ENCODE measurements at regions not wholly inside any gene's neighbourhood (a gene's known extent, or its start where the extent isn't known, plus 50 kb on each side); places are given as distances from the start of the nearest gene placed in this dataset.

DNA sequence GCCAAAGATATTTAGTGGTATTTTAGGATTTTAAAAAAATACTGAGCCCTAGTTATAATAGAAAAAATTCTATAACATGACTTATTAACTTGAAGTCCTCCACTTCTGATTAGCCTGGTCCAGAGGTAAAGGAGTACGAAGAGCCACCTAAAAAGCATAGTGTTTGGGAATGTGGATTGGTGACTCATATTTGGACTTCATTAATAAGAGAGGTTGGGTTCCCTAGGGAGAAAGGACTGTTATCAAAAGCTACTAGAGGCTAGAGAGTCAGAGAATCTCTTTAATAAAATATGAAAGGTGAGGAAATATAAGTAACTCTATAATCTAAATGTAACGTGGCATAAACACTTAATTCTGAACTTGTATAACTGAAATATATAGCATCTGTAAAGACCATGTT lies 180.7 kb upstream of the TARS1 start:
- POLR2A ChIA-PET = no interaction called here
- no TSS peak for BruUV-seq (replicated peaks)
- no peak for TF ChIP-seq CTCF (IDR thresholded peaks at IDR 0.05; ENCODE audit: unreplicated experiment)
- H3K36me3 Mint-ChIP-seq (ENCODE audit: insufficient read depth, unreplicated experiment) = no peaks in the 10 kb centered on the region
- peaks cover 19% of the 10 kb centered on the region for H3K9me3 Mint-ChIP-seq (ENCODE audit: unreplicated experiment)
- CTCF ChIA-PET = interaction anchor here (0.9 to 1.3 kb wide), 2 partner anchors 40 to 162 kb away, joined by 3 read pairs; no protein-coding TSS in a partner anchor
- DNase-seq (ENCODE audit: unreplicated experiment) = no peak
- H3K27ac Mint-ChIP-seq (ENCODE audit: low read depth, unreplicated experiment) = no peak overlapping the region
- no peaks in the 10 kb centered on the region for H3K27me3 Mint-ChIP-seq (ENCODE audit: insufficient read depth, unreplicated experiment)
- no peak overlapping the region for H3K4me3 Mint-ChIP-seq (ENCODE audit: unreplicated experiment)
- intact Hi-C loops (cut with micrococcal nuclease) = no loop called here
- H3K4me1 Mint-ChIP-seq (ENCODE audit: insufficient read depth, unreplicated experiment) = peaks cover 20% of the 10 kb centered on the region

DNA sequence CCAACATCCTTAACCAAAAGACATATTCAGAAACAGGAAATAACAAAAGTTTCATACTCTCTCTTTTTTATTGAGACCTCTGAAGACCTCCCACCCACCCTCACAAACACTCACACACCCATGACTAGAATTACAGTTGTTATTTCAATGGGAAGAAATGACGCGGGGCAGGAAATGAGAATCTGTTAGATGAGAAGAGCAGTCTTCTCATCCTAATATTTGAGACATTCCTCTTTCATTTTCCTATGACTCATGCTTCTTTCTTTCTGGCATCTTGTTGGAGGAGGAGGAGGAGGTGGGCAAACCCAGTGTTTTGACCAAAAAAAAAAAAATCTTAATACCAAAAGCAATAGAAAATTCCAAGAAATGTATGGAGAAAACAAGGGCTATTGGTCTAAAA lies 179.5 kb upstream of the TARS1 start:
- intact Hi-C loops (cut with micrococcal nuclease) = no loop called here
- no peak for TF ChIP-seq CTCF (IDR thresholded peaks at IDR 0.05; ENCODE audit: unreplicated experiment)
- Mint-ChIP-seq H3K4me3 (ENCODE audit: unreplicated experiment) (no peak overlapping the region), H3K36me3 (ENCODE audit: insufficient read depth, unreplicated experiment) (no peaks in the 10 kb centered on the region), H3K27me3 (ENCODE audit: insufficient read depth, unreplicated experiment) (no peaks in the 10 kb centered on the region), H3K4me1 (ENCODE audit: insufficient read depth, unreplicated experiment) (peaks cover 20% of the 10 kb centered on the region), H3K27ac (ENCODE audit: low read depth, unreplicated experiment) (peak overlapping the region; percentile 37), H3K9me3 (ENCODE audit: unreplicated experiment) (peaks cover 19% of the 10 kb centered on the region)
- DNase-seq (ENCODE audit: unreplicated experiment) = peak; percentile 24
- ChIA-PET CTCF (interaction anchor here (1.3 kb wide), 1 partner anchor 38 kb away, joined by 3 read pairs; no protein-coding TSS in a partner anchor), POLR2A (interaction anchor here (0.6 to 0.7 kb wide), 3 partner anchors 38 to 1732 kb away, joined by 3 read pairs; no protein-coding TSS in a partner anchor)
- no TSS peak for BruUV-seq (replicated peaks)

- no peaks in the 10 kb centered on the region for H3K27me3 Mint-ChIP-seq (ENCODE audit: insufficient read depth, unreplicated experiment)
- H3K9me3 Mint-ChIP-seq (ENCODE audit: unreplicated experiment) = peaks cover 19% of the 10 kb centered on the region
- H3K4me1 Mint-ChIP-seq (ENCODE audit: insufficient read depth, unreplicated experiment) = peaks cover 20% of the 10 kb centered on the region
- POLR2A ChIA-PET = interaction anchor here (0.6 to 0.7 kb wide), 3 partner anchors 38 to 1732 kb away, joined by 3 read pairs; no protein-coding TSS in a partner anchor
- no peak overlapping the region for H3K27ac Mint-ChIP-seq (ENCODE audit: low read depth, unreplicated experiment)
- no TSS peak for BruUV-seq (replicated peaks)
- intact Hi-C loops (cut with micrococcal nuclease) = no loop called here
- H3K36me3 Mint-ChIP-seq (ENCODE audit: insufficient read depth, unreplicated experiment) = no peaks in the 10 kb centered on the region
- no peak overlapping the region for H3K4me3 Mint-ChIP-seq (ENCODE audit: unreplicated experiment)
- CTCF ChIA-PET = no interaction called here
- no peak for TF ChIP-seq CTCF (IDR thresholded peaks at IDR 0.05; ENCODE audit: unreplicated experiment)
- DNase-seq (ENCODE audit: unreplicated experiment) = no peak
Measured at GRCh38 chr5:33261747-33262146, 179.0 kb upstream of the TARS1 start.

DNA sequence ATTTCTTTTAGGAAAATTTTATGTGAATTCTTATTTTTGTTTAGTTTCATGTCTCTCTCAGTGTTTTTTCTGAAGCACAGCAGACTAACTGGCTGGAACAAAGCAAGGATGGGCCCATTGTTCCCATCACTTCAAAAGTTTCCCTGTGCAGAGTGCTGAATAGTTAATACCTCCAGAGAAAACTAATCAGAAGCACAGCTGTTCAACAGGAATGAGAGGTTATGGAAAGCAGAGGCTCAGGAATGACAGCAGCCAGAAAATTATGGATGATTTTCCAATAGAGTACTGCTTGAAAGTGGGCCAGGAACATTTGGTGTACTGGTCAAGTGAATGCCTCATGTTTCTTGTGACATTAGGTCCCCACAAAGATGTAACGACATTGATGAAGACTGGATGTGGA lies 173.0 kb upstream of the TARS1 start:
- TF ChIP-seq CTCF (IDR thresholded peaks at IDR 0.05; ENCODE audit: unreplicated experiment) = no peak
- Mint-ChIP-seq H3K4me3 (ENCODE audit: unreplicated experiment) (no peak overlapping the region), H3K27me3 (ENCODE audit: insufficient read depth, unreplicated experiment) (no peaks in the 10 kb centered on the region), H3K36me3 (ENCODE audit: insufficient read depth, unreplicated experiment) (no peaks in the 10 kb centered on the region), H3K4me1 (ENCODE audit: insufficient read depth, unreplicated experiment) (peaks cover 17% of the 10 kb centered on the region), H3K27ac (ENCODE audit: low read depth, unreplicated experiment) (no peak overlapping the region), H3K9me3 (ENCODE audit: unreplicated experiment) (peaks cover 26% of the 10 kb centered on the region)
- no peak for DNase-seq (ENCODE audit: unreplicated experiment)
- ChIA-PET CTCF (interaction anchor here (1.2 kb wide), 1 partner anchor 32 kb away, joined by 3 read pairs; no protein-coding TSS in a partner anchor), POLR2A (no interaction called here)
- intact Hi-C loops (cut with micrococcal nuclease) = no loop called here
- no TSS peak for BruUV-seq (replicated peaks)
